ENCODE measurements at regions not wholly inside any gene's neighbourhood (a gene's known extent, or its start where the extent isn't known, plus 50 kb on each side); places are given as distances from the start of the nearest gene placed in this dataset.

GRCh38 chr2:217538719-217539118 is 464.1 kb downstream of the TNS1 start:
- no peak for DNase-seq (ENCODE audit: extremely low read depth, low read depth, low spot score)

- no peak for DNase-seq (ENCODE audit: extremely low read depth, low read depth, low spot score)
These were observed 466.7 kb downstream of the TNS1 start for GRCh38 chr2:217535957-217536708.

- no peak for DNase-seq (ENCODE audit: extremely low read depth, low read depth, low spot score)
These were observed 472.3 kb downstream of the TNS1 start for GRCh38 chr2:217530392-217531090.

- DNase-seq (ENCODE audit: extremely low read depth, low read depth, low spot score): no peak
These were observed 473.5 kb downstream of the TNS1 start for GRCh38 chr2:217529271-217529670.

GRCh38 chr2:217527590-217528202 is 475.1 kb downstream of the TNS1 start:
- no peak for DNase-seq (ENCODE audit: extremely low read depth, low read depth, low spot score)

- DNase-seq (ENCODE audit: extremely low read depth, low read depth, low spot score): no peak
These were observed 477.7 kb downstream of the TNS1 start for GRCh38 chr2:217525076-217525475.

- DNase-seq (ENCODE audit: extremely low read depth, low read depth, low spot score): no peak
These were observed 479.5 kb downstream of the TNS1 start for GRCh38 chr2:217523286-217523685.

- DNase-seq (ENCODE audit: extremely low read depth, low read depth, low spot score): no peak
These were observed 481.0 kb downstream of the TNS1 start for GRCh38 chr2:217521820-217522219.

- no peak for DNase-seq (ENCODE audit: extremely low read depth, low read depth, low spot score)
These were observed 482.3 kb downstream of the TNS1 start for GRCh38 chr2:217520356-217521010.

GRCh38 chr2:217517402-217517801 is 485.4 kb downstream of the TNS1 start:
- no peak for DNase-seq (ENCODE audit: extremely low read depth, low read depth, low spot score)

GRCh38 chr2:217515615-217516309 is 487.0 kb downstream of the TNS1 start:
- DNase-seq (ENCODE audit: extremely low read depth, low read depth, low spot score): no peak

GRCh38 chr2:217513258-217513657 is 489.5 kb downstream of the TNS1 start:
- no peak for DNase-seq (ENCODE audit: extremely low read depth, low read depth, low spot score)

- DNase-seq (ENCODE audit: extremely low read depth, low read depth, low spot score): no peak
These were observed 490.1 kb downstream of the TNS1 start for GRCh38 chr2:217512728-217513127.

- no peak for DNase-seq (ENCODE audit: extremely low read depth, low read depth, low spot score)
These were observed 490.5 kb downstream of the TNS1 start for GRCh38 chr2:217512259-217512658.

- DNase-seq (ENCODE audit: extremely low read depth, low read depth, low spot score): no peak
These were observed 490.9 kb downstream of the TNS1 start for GRCh38 chr2:217511850-217512249.

- peak; percentile 55 for DNase-seq (ENCODE audit: extremely low read depth, low read depth, low spot score)
These were observed 492.0 kb downstream of the TNS1 start for GRCh38 chr2:217510771-217511291.

GRCh38 chr2:217505303-217505702 is 497.5 kb downstream of the TNS1 start:
- no peak for DNase-seq (ENCODE audit: extremely low read depth, low read depth, low spot score)

GRCh38 chr2:217501887-217502286 is 500.9 kb downstream of the TNS1 start:
- DNase-seq (ENCODE audit: extremely low read depth, low read depth, low spot score): no peak

GRCh38 chr2:217497843-217498377 is 504.9 kb downstream of the TNS1 start:
- DNase-seq (ENCODE audit: extremely low read depth, low read depth, low spot score): no peak

GRCh38 chr2:217494557-217494956 is 508.2 kb downstream of the TNS1 start:
- DNase-seq (ENCODE audit: extremely low read depth, low read depth, low spot score): no peak
